Epidermal melanocyte (primary cell): ENCODE measurements at regions not wholly inside any gene's neighbourhood (a gene's known extent, or its start where the extent isn't known, plus 50 kb on each side); places are given as distances from the start of the nearest gene placed in this dataset.

Source experiments
- DNase-seq: peaks from one replicate; pipeline ENCODE4 v3.0.0; 2011; ENCODE audit warnings: low spot score; ENCODE audit not compliant: insufficient read length

DNA sequence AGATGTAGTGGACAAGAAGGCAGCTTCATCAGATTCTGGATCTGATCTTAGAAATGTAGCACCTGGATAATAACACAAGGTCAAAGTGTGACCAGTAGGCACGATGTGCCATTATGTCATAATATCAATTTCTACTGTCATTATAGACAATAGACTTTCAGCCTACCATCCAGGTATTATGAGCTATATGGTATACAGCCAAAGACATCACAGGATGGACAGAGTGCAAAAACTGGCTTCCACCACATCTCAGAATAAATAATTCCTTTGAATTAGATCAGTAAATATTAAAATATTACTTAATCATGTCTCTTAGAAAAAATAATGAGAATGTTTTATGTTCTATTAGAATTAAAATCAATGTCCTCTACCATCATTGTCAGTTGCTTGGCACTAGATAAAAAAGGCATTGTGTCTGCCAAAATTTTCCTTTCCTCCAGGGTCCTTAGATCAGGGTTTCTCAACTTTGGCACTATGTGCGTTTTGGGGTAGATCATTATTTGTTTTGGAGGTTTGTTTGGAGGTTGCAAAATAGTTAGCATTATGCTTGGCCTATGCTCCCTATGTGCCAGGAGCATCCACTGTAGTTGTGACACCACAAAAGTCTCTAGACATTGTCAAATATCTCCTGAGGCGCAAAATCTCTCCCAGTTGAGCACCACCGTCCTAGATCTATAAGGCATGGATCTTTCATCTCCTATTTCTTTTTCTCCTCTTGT is 86.7 kb upstream of the NRIP1 start:
- no peak for DNase-seq

DNA sequence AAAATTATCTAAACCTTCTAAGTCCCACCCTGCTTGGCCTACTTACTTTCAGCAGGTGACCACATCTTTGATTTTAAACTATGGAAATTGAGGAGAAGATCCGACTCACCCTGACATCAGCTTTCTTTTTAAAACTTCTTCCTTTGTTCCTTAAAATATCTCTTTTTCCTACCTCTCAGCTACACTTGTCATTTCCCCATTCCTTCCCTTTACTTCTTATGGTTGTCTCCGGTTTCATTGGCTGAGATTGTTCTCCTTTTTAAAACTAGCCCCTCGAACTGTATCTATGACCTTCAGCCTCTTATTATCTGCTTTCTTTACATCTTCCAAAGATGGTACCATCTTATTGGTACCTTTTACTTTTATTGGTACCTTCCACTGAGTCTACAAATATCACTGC is 87.8 kb upstream of the NRIP1 start:
- no peak for DNase-seq

DNA sequence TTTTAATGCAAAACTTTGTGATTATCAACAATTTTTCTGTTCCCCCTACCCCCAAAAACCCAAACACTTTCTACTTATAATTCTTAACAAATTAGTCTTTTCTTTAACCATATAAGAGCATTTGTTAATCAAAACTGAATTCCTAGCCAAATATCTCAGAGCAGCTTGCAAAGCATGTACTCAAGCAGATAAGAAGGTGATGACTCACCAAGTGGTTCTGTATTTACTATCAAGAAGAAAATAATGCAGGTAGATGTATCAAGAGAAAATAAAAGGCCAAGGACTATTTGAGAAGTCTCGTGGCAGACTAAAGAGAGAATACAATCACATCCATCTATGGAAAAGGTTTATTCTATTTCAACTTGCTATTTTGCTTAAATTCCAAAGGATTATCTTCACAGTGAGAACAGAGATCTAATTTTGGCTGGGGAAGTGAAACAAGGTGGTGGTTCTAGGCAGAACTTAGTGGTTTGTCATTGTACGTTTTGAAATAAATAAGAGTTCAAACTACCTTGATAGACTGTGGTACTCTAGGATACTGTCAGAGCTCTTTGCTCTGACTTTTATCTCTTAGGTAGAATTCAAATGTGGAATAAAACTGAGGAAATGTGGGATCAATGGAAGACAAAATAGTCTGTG is 94.7 kb upstream of the NRIP1 start:
- DNase-seq: no peak

DNA sequence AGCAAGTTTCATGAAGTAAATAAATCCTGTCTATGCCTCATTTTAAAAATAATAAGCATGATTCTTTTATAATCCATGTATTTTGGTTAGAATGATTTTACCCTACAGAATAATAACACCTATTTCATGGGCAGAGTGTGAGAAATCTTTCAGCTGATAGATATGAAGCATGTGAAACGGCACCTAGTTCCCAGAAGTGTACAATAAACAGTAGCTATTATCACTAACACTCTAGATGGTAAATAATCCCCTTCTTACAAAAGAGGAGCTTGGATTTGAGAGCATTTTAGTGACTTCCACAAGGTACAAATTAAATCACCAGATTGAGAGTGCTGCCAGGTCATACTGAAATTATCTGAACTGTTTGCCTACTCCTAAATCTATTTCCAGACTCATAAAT is 95.3 kb upstream of the NRIP1 start:
- no peak for DNase-seq

DNA sequence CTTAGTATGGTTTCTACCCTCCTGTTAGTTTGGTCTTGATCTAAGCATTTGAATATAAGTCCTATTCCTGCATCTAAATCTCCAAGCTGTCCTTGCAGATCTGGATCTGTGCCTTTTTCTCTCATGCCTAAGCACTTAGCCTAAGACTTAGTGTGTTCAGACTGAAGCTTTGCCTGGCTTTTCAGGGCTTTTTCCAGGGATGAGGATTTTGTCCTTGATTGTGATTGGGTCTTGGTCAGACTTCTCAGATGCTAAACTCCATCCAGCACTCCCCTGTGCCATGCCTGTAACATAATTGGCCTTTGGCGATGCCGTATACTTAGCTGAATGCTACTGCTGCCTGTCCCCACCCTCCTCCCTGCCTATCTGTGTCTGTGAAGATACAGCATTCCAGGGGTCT is 98.1 kb upstream of the NRIP1 start:
- DNase-seq: no peak

DNA sequence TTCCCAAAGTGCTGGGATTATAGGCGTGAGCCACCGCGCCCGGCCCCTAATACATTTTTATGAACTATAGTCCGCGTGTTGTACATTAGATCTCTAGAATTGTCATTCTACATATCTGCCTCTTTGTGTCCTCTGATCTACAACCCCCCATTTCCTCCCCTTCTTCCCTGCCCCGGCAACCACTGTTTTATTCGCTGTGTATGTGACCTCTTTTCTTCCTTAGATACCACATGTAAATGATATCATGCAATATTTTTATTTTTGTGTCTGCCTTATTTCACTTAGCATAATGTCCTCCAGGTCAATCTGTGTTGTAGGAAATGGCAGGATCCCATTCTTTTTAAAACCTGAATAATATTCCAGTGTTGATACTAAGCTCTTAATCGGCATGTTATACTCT is 99.5 kb upstream of the NRIP1 start:
- DNase-seq: no peak

DNA sequence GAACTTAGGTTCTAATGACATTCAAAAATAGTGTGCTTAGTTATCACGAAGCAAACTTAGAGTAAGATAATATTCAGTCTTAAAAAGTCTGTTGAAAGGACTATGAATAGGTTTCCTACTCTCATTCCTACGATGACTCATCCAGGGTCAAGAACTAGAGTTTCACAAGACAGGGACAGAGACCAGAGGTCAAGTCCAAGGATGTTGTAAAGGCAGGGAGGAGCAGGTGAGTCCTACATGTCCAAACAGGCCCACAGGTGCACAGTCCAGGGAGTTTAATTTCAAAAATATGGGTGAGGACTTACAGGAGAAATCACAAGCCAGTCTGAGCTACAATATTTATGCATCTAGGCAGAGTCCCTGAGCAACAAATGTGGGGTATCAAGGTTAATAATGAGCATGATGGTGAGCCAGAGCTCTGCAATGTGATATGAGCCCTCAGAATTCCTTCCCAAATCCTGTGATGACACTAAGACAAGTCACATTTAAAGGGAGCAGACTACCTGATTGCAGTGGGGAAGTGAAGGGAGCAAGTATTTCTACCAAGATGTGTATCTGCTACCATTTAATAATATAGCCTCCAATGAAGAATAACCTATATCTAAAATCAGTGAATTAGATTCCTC is 100.0 kb upstream of the NRIP1 start:
- no peak for DNase-seq

DNA sequence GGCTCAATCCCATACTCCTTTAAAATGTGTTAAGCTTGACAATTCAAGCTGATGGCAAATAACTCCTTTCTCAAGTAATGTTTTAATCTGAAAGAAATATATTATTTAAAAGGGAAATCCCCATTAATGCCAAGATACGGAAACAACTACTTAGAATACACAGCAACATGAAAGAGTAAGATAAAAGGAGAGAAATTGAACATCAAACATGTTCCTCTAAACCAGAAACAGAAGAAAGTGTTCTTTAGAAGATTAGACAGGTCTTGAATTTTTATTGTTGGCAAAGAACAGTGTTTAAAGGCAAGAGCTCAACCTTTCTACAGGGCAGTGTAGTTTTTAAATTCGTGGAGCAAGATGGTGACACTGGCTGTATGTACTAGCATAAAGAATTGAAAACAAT is 105.8 kb upstream of the NRIP1 start:
- DNase-seq: no peak

DNA sequence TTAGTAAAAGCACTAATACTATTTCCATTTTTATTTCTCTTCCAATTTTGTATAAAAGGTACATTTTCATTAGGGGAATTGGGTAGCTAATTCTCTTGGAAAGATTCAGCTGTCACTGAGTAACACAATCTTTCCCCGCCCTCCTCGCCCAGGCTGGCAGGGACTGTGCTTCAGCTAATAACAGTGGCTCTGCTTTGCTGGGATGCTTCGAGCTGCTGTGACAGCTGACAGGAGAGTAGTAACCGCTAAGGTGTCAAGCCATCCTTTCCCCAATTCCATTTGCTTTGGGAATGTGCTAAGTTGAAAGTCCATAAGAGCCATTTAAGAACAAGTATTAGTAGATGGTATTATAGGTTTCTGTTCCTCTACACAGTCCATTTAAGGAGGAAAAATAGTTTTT is 106.7 kb upstream of the NRIP1 start:
- no peak for DNase-seq

DNA sequence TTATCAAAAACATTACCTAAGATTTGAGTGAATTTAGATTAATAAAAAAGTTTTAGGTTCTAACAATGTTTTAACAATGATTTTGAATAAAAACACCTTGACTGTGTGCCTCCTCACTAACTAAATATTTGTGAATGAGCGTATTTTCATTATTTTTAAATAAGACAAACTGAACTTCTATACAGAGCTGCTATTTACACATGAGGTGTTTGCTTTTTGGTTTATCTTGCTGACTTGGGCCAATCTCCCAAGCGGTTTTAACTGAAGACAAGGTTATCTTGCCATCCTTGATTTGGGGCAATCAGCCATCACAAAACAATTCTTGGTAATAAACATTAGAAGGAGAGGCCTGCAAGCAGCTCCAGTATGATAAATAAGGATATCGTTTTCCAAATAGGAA is 108.2 kb upstream of the NRIP1 start:
- no peak for DNase-seq

DNA sequence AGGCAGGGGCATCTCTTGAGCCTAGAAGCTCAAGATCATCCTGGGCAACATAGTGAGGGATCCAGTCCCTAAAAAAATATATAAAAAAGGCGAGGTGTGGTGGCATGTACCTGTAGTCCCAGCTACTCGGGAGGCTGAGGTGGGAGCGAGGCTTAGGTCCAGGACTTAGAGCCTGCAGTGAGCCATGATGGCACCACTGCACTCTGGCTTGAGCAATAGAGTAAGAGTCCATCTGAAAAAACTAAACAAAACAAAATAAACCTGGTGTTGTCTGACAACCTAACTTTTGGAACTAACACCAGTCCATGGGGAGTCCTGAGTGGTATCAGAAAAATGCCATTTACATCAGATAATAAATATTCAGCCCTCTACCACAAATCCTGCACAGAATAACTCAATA is 110.1 kb upstream of the NRIP1 start:
- no peak for DNase-seq

DNA sequence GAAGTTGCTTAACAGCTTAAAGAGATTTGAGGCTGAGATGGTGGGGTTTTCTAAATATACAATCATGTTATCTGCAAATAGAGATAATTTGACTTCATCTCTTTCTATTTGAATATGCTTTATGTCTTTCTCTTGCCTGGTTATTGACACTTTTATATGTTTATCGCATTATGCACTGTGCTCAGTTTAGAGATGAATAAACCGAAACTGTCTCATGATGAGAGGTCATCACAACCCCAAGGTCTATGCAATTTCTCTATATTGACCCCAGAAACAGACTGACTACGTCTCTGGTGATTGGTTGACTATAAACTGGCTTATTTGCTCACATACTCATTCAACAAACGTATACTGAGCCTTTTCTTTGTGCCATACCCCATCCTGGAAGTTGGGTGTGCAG is 117.9 kb upstream of the NRIP1 start:
- DNase-seq: no peak

DNA sequence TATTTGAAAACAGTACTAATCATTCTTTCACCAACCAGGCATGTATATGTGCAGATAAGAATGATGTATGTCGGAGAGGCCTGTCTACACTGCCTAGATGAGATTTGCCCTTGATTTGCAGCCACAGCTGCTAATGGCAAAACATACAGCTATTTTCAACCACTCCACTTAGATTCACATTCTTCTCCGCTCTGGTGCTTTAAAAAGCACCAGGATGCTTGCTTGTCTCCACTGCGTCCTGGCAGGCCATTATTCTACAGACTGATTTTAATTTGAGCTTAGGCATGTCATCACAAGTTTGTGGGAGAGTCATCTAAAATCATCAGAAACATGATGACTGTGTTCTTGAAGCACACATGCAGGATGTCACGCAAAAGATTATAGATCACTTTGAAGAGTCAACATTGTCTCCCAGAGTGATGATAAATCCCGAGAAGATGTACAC is 119.0 kb upstream of the NRIP1 start:
- DNase-seq: no peak

DNA sequence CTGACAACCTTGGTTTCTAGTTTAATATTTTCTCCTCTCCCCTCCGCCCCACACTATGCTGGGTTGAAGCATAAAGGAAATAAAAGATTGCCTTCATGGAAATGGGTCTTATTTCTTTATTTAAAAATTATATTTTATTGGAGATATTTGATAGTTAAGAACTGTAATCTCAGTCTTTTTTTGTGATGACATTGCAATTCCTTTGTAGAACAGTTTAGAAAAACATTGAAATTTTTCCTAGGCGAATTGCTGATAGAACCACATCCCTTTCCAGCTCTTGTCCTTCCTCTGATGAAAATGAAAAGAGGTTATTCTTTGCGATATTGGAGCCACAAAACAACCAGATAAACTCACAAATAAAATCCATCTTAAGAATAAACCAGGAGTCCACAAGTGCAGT is 125.6 kb upstream of the NRIP1 start:
- no peak for DNase-seq

DNA sequence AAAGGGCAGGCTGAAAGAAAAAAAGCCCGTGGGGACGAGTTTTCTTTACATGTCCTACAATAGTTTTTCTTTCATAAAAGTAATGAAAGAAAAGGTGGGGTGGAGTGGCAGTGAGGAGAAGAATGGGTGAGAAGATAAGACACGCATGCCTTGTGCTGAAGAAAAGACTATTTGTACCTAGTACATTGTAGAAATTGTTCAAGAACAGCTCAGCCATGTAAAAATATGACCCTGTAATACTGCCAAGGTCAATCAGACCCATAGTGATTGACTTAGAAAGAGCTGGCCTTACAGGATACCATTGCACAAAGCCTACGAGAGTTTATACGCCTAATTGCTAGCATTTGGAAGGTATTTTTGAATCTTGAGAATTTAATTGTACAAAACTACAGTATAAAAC is 126.0 kb upstream of the NRIP1 start:
- DNase-seq: no peak

DNA sequence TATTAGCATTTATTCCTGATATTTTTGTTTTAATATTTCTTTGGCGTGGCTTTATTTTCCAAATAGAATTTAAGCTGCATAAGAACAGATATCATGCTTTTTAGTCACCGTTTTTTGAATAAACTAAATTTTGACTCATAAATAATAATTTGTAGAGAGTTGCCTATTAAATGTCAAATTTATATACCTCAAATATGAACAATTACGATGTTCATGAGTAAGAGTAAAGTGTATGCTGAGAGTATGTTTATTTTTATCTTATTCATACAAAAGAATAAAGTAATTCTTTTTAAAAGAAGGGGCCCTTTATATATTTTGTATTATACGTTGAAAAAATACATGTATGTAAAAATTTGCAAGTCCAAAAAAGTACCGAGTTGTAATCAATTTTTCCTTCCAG is 126.5 kb upstream of the NRIP1 start:
- DNase-seq: no peak

DNA sequence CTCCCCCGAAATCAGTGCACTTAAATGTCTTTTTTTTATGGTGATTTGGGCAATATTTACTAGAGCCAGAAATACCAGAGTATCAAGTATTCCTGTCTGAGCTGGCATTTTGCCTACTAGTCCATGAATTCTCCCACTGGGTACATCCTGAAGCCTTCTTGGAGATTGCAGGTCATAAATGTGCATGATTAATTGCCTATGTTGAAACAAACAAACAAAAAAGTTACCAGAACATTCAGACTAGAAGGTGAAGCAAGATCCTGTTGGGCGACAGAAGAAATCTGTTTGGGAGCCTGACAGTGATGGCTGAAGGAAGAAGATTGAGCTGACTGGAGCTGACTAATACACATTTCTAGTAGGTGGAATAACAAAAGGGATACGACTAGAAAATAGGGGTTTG is 127.4 kb upstream of the NRIP1 start:
- no peak for DNase-seq

DNA sequence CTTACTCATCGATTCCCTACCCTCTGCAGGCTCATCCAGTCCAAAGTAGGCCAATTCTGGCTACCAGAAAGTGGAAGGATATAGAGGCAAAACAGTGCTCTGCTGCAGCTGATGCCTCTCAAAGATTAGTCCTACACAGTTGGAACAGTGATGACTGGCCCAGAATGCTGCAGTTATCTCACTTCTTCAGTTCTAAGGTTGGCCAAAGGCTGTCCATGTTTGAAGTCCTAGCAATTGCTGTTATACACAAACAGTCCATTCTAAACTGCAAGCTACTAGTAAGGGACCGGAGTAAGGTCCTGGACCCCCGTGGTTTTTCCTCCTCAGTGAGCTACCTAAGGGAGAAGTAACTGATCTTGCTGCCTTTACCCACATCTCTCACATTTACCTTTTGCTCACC is 129.1 kb upstream of the NRIP1 start:
- DNase-seq: no peak

DNA sequence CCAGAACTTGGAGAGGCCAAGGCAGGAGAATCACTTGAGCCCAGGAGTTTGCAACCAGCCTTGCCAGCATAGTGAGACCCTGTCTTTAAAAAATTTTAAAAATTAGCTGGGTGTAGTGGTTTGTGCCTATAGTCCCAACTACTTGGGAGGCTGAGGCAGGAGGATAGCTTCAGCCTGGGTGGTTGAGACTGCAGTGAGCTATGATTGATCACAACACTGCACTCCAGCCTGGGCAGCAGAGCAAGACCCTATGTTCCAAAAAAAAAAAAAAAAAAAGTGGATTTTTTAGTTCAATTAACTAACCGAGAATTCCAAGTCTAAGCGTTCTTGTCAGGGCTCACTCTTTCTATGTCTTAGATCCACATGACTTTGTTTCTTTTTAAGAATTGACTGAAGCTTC is 130.3 kb upstream of the NRIP1 start:
- DNase-seq: no peak

DNA sequence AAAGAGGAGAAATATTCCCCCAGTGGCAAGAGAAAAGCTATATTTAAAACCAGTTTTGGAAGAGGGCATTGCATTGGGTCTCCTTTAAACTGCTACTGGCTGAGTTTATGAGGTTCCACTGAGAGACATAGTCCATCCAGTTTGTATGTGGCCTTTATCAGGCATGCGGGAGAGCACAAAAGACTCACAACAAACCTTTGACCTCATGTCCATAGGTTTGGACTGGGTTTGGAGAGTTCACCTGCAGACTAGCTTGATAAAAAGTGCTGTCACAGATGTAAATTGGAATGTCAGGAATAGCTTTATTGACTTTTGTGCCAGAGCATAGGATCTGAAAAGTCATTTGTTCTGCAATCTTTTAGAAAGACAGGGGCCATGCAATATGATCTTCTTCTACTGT is 131.0 kb upstream of the NRIP1 start:
- no peak for DNase-seq

DNA sequence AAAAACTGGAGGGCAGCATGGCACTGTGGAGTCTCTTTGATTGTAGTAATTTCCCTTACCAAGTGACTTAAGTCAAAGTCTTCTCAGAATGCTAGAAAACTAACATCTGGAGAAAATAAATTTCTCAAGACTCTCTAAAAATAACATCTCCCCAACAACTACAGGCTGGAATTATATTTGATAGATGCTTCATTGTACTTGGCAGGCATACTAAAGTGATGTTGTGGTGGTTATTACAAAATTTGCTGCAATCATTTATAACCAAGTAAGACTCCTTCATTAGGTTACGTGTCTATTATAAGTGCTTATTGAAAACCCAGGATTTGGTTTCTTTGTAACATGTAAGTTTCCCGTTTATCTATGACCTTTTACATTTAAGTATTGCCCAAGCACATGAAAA is 132.9 kb upstream of the NRIP1 start:
- no peak for DNase-seq

DNA sequence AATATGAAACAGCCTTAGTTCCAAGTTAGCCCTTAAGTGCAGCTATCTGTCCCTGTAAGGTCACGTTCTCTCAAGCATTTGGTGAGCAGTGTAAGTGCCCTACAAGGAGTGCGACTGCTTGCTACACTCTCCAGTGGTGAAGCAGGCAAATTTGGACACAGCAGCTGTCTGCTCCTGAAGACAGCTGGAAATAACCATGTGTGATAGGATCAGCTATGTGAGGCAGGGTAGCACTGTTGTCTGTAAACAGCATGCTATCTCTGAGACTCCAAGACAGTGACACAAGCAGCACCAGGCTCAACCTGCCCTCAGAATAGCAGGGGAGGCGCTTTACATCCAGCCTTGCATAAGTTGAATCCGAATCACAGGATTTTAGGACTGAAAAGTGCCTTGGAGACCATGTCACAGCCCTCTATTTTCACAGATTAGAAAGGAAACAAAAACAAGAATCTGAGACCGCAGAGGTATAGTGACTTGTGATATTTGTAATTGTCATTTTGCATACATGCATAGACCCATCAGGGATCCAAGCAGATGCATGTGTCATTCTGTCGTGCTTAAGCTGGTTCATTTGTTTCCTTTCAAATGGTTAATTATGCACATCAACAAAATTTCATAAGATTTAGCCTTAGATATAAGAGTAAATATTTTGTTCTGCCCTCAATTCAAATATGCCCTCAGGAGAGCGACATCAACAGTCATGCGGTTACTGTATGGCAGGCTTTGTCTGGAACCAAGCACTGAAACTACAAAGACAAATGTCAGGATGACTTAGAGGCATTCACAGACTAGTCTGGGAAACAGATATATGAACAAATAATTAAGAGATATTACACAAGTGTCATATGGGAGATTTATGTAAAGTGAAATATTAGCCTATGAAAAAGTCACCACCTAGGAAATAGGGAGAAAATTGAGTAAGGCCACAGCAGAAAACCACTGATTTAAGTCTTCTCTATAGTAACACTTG is 134.9 kb upstream of the NRIP1 start:
- no peak for DNase-seq
